B cell (primary cell): ENCODE measurements at regions not wholly inside any gene's neighbourhood (a gene's known extent, or its start where the extent isn't known, plus 50 kb on each side); places are given as distances from the start of the nearest gene placed in this dataset.

ENCODE experiments used
- ATAC-seq: fragments of 200-7000 bp; cut with Tn5 transposase; one replicate; pipeline ENCODE4 v1.10.0; 2021; ENCODE audit warnings: low read depth, mild to moderate bottlenecking, moderate number of reproducible peaks, moderate library complexity
- CTCF ChIA-PET: fragments of 350-600 bp; sonication (Branson Sonifier 250); formaldehyde crosslinking; loops from one replicate; lab custom pipeline; 2021; ENCODE audit warnings: antibody characterized with exemption, inconsistent platforms; lab: Charles Lee
- POLR2A ChIA-PET: fragments of 350-600 bp; sonication (Branson Sonifier 250); formaldehyde crosslinking; loops from one replicate; lab custom pipeline; 2021; ENCODE audit warnings: antibody characterized with exemption; lab: Charles Lee
- DNase-seq: peaks from one replicate; pipeline ENCODE4 v3.0.0; 2013
- H2AFZ ChIP-seq: 2 replicates; pipeline ENCODE4 v1.6.1; 2012; ENCODE audit warnings: mild to moderate bottlenecking, low read depth, low read length; ENCODE audit not compliant: insufficient read depth, poor library complexity, severe bottlenecking
- H3K27ac ChIP-seq, 2 donors: 1 replicate in 1 of 2; 2 replicates in 1 of 2; pipeline ENCODE4 v1.5.1; 2012 to 2013; ENCODE audit warnings: low read length in 2 of 2, mild to moderate bottlenecking in 2 of 2, moderate library complexity in 1 of 2
- H3K27me3 ChIP-seq, 4 experiments: fragments of 200-600 bp in 1 of 4; sonication (generic) in 1 of 4; replicated peaks in 1 of 4; 1 replicate in 2 of 4; 2 replicates in 2 of 4; pipeline versions ENCODE4 v1.6.1 to v1.7.0; 2013 to 2016; ENCODE audit warnings: low read length in 3 of 4, mild to moderate bottlenecking in 2 of 4, mixed read lengths in 1 of 4, moderate library complexity in 1 of 4; ENCODE audit not compliant: insufficient read depth in 4 of 4, control insufficient read depth in 3 of 4; ENCODE audit errors: control extremely low read depth in 1 of 4
- H3K36me3 ChIP-seq, 2 experiments: replicated peaks in 1 of 2; 1 replicate in 1 of 2; 2 replicates in 1 of 2; pipeline versions ENCODE4 v1.6.1 to v1.7.1; 2013; ENCODE audit warnings: low read length in 1 of 2; ENCODE audit not compliant: insufficient read depth in 2 of 2, control insufficient read depth in 1 of 2; ENCODE audit errors: control extremely low read depth in 1 of 2, extremely low read depth in 1 of 2
- H3K4me1 ChIP-seq, 2 donors: fragments of 200-600 bp in 1 of 2; sonication (generic) in 1 of 2; 1 replicate in 1 of 2; 2 replicates in 1 of 2; pipeline versions ENCODE4 v1.5.1 to v1.6.1; 2013 to 2017; ENCODE audit warnings: low read length in 2 of 2; ENCODE audit not compliant: control insufficient read depth in 2 of 2, insufficient read depth in 2 of 2
- H3K4me2 ChIP-seq: replicated peaks from 2 replicates; pipeline ENCODE3; 2012; ENCODE audit warnings: mild to moderate bottlenecking, low read depth, low read length; ENCODE audit not compliant: poor library complexity, severe bottlenecking
- H3K4me3 ChIP-seq, 5 experiments: fragments of 200-600 bp in 1 of 5; sonication (generic) in 1 of 5; 1 replicate in 3 of 5; 2 replicates in 2 of 5; pipeline versions ENCODE4 v1.5.1 to v1.7.0; 2011 to 2016; ENCODE audit warnings: low read length in 4 of 5, mild to moderate bottlenecking in 4 of 5, low read depth in 2 of 5, control low read depth in 1 of 5, moderate library complexity in 1 of 5; ENCODE audit not compliant: insufficient read depth in 1 of 5; ENCODE audit errors: control extremely low read depth in 1 of 5, extremely low read depth in 1 of 5
- H3K79me2 ChIP-seq: fragments of 200-600 bp; sonication (generic); one replicate; pipeline ENCODE4 v1.6.0; 2016; ENCODE audit warnings: low read length; ENCODE audit not compliant: control insufficient read depth, insufficient read depth
- H3K9ac ChIP-seq: fragments of 200-600 bp; sonication (generic); 2 replicates; pipeline ENCODE4 v1.6.1; 2017; ENCODE audit warnings: mild to moderate bottlenecking, low read length, moderate library complexity
- H3K9me3 ChIP-seq, 3 donors: one replicate each; pipeline versions ENCODE4 v1.6.1 to v1.7.1; 2013; ENCODE audit warnings: low read length in 2 of 3; ENCODE audit not compliant: control insufficient read depth in 2 of 3, insufficient read depth in 1 of 3; ENCODE audit errors: control extremely low read depth in 1 of 3
- H4K20me1 ChIP-seq: 2 replicates; pipeline ENCODE4 v1.6.0; 2012; ENCODE audit warnings: mild to moderate bottlenecking, low read length; ENCODE audit not compliant: insufficient read depth, control insufficient read depth, poor library complexity, severe bottlenecking
- H3K27ac Mint-ChIP-seq: one replicate; pipeline ENCODE4 v1.8.0; 2021; ENCODE audit warnings: mixed read lengths
- H3K27me3 Mint-ChIP-seq: one replicate; pipeline ENCODE4 v1.8.0; 2021; ENCODE audit warnings: mixed read lengths
- H3K4me1 Mint-ChIP-seq: one replicate; pipeline ENCODE4 v1.8.0; 2021; ENCODE audit warnings: mixed read lengths
- H3K4me3 Mint-ChIP-seq: one replicate; pipeline ENCODE4 v1.8.0; 2021; ENCODE audit warnings: mixed read lengths
- H3K9me3 Mint-ChIP-seq: one replicate; pipeline ENCODE4 v1.8.0; 2022; ENCODE audit warnings: mixed read lengths; ENCODE audit not compliant: insufficient read depth
- EZH2 ChIP-seq: IDR thresholded peaks from 2 replicates; pipeline ENCODE4 v1.6.1; 2012; ENCODE audit warnings: borderline replicate concordance, low read depth, mild to moderate bottlenecking, moderate library complexity, low read length; ENCODE audit not compliant: insufficient read depth, poor library complexity, severe bottlenecking
- WGBS: methylation state at CpG from one replicate; pipeline ENCODE4 v1.1.5; 2013; ENCODE audit warnings: missing lambda C conversion rate; ENCODE audit not compliant: insufficient coverage; 5-methylcytosine and 5-hydroxymethylcytosine counted together
- intact Hi-C: fragments of 100-400 bp; cut with micrococcal nuclease; formaldehyde crosslinking; loops from one replicate; pipeline ENCODE4 v1.10.0; 2022
- TF ChIP-seq, protein P1 (sequence below): fragments of 200-600 bp; IDR thresholded peaks from one replicate; pipeline ENCODE4 v1.8.0; 2022; ENCODE audit warnings: antibody characterized with exemption, mild to moderate bottlenecking

DNA sequence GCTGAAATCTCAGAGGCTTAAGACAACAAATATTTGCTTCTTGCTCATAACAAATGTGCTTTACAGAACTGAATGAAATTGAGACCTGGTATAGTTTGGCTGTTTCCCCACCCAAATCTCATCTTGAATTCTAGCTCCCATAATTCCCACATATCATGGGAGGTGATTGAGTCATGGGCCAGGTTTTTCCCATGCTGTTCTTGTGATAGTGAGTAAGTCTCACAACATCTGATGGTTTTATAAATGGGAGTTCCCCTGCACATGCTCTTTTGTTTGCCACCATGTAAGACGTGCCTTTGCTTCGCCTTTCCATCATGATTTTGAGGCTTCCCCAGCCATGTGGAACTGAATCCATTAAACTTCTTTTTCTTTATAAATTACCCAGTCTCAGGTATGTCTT lies 221.1 kb upstream of the DIPK2B start:
- Histone ChIP-seq H3K9me3 (no peaks in the 10 kb centered on the region), H3K27me3 (no peaks in the 10 kb centered on the region), H4K20me1 (no peaks in the 10 kb centered on the region), H2AFZ (no peak overlapping the region), H3K36me3 (no peaks in the 10 kb centered on the region), H3K79me2 (no peaks in the 10 kb centered on the region), H3K4me1 (no peaks in the 10 kb centered on the region), H3K4me2 (no peak overlapping the region), H3K9ac (no peak overlapping the region), H3K4me3 (no peak overlapping the region), H3K27ac (no peak overlapping the region)
- DNase-seq = no peak
- WGBS = no CpG with 5 or more reads among the region's 2 CpGs
- CTCF ChIA-PET = no interaction called here
- TF ChIP-seq EZH2 = no peak
- TF ChIP-seq, protein P1, sequence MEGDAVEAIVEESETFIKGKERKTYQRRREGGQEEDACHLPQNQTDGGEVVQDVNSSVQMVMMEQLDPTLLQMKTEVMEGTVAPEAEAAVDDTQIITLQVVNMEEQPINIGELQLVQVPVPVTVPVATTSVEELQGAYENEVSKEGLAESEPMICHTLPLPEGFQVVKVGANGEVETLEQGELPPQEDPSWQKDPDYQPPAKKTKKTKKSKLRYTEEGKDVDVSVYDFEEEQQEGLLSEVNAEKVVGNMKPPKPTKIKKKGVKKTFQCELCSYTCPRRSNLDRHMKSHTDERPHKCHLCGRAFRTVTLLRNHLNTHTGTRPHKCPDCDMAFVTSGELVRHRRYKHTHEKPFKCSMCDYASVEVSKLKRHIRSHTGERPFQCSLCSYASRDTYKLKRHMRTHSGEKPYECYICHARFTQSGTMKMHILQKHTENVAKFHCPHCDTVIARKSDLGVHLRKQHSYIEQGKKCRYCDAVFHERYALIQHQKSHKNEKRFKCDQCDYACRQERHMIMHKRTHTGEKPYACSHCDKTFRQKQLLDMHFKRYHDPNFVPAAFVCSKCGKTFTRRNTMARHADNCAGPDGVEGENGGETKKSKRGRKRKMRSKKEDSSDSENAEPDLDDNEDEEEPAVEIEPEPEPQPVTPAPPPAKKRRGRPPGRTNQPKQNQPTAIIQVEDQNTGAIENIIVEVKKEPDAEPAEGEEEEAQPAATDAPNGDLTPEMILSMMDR = no peak
- H3K27ac Mint-ChIP-seq = no peak overlapping the region
- POLR2A ChIA-PET = no interaction called here
- no peaks in the 10 kb centered on the region for H3K4me1 Mint-ChIP-seq
- no peak overlapping the region for H3K4me3 Mint-ChIP-seq
- H3K9me3 Mint-ChIP-seq = no peaks in the 10 kb centered on the region
- intact Hi-C loops = no loop called here
- no peak for ATAC-seq
- H3K27me3 Mint-ChIP-seq = peaks cover 7% of the 10 kb centered on the region

GRCh38 chrX:45404206-45404605 lies 203.5 kb upstream of the DIPK2B start:
- Mint-ChIP-seq H3K27ac (no peak overlapping the region), H3K4me3 (no peak overlapping the region), H3K9me3 (peaks cover 7% of the 10 kb centered on the region), H3K4me1 (no peaks in the 10 kb centered on the region), H3K27me3 (peaks cover 3% of the 10 kb centered on the region)
- Histone ChIP-seq H4K20me1 (no peaks in the 10 kb centered on the region), H3K4me2 (no peak overlapping the region), H3K79me2 (no peaks in the 10 kb centered on the region), H3K9me3 (peaks cover 0 to 2% (median 0%) of the 10 kb centered on the region in 3 donors), H2AFZ (no peak overlapping the region), H3K4me3 (no peak overlapping the region), H3K4me1 (no peaks in the 10 kb centered on the region), H3K36me3 (no peaks in the 10 kb centered on the region), H3K9ac (no peak overlapping the region), H3K27me3 (no peaks in the 10 kb centered on the region), H3K27ac (no peak overlapping the region)
- CTCF ChIA-PET = no interaction called here
- intact Hi-C loops = no loop called here
- DNase-seq (no peak), ATAC-seq (no peak)
- POLR2A ChIA-PET = no interaction called here
- TF ChIP-seq, protein P1 = no peak
- TF ChIP-seq EZH2 = no peak
- 100% methylated on average over 2 of the region's 3 CpGs for WGBS
